ENCODE measurements at regions not wholly inside any gene's neighbourhood (a gene's known extent, or its start where the extent isn't known, plus 50 kb on each side); places are given as distances from the start of the nearest gene placed in this dataset.
A peak's percentile ranks its signal among the peaks of the same experiment; 100 is the strongest.

DNA sequence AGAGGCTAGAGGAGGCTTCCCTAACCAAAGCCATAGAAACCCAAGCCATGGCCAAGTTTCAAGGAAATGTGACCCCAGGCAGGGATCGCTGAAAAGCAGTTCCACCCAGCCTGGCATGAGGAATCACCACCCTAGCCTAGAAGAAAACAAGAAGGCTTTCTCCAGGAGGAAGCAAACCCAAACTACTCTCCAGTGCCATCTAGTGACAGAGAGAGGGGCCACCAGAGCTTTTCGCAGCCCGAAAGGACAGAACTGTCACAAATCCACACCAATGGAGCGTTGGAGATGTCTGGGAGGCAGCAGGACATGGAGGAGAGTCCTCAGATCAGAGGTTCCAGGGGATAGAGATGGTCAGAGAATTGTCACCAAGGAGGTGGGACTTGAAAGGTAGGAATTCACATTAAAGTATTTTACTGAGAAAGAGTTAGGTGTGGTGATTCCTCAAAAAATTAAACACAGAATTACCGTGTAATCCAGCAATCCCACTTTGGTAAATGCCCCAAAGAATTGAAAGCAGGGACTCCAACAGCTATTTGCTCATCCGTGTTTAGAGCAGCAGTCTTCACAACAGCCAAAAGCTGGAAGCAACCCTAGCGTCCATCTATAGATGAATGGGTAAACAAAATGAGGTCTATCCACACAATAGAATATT is 67.3 kb upstream of the NUP50 start:
- peak; percentile 75 for DNase-seq (ENCODE audit: low spot score)

- no peak for DNase-seq (ENCODE audit: low spot score)
Observed at GRCh38 chr22:45097061-45097460, 66.7 kb upstream of the NUP50 start.

DNA sequence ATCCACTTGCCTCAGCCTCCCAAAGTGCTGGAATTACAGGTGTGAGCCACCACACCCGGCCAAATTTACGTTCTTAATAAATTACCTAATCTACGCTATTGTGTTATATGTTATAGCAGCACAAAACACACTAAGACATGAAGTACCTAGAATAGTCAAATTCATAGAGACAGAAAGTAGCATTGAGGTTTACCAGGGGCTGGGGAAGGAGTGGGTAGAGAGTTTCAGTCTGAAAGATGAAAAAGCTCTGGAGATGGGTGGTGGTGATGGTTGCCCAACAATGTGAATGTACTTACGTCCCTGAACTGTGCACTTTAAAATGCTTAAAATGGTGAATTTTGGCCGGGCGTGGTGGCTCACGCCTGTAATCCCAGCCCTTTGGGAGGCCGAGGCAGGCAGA is 65.7 kb upstream of the NUP50 start:
- no peak for DNase-seq (ENCODE audit: low spot score)

- DNase-seq (ENCODE audit: low spot score): no peak
Observed at GRCh38 chr22:45099961-45100360, 63.8 kb upstream of the NUP50 start.

GRCh38 chr22:45101515-45102227 is 62.1 kb upstream of the NUP50 start:
- DNase-seq (ENCODE audit: low spot score): peak; percentile 69

GRCh38 chr22:45102896-45103420 is 60.8 kb upstream of the NUP50 start:
- DNase-seq (ENCODE audit: low spot score): no peak

DNA sequence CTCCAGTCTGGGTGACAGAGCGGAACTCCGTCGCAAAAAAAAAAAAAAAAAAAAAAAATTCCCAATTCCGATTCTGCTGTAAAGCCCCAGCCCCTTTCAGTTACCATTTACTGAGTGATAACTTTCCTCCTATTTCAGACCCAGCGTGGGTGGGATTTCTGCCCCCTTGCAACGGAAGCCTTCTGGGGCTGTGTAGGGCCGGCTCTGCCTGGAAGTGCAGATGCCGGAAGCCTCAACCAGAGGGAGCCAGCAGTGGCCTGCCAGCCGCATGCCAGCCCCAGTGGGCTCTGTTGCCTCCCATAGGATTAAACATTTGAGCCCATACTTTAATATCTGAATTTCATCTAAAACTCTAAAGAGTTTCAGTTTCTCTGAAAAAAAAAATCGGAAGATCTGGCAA is 60.0 kb upstream of the NUP50 start:
- DNase-seq (ENCODE audit: low spot score): no peak

DNA sequence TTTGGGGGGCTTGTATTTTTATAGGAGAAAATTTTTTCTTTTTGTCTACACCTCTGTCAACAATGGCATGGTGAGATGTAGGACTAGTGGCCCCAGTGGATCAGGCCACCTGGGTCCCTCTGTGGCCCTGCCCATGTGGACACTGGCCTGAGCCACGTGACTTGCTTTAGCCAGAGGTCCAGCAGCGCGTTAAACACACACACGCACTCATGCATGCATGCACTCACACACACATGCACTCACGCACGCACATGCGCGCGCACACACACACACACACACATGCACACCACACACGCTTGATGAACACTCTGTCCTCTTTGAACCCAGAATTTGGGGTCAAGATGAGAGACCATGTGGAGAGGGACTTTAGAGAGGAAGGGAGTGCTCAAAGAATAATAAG is 59.4 kb upstream of the NUP50 start:
- DNase-seq (ENCODE audit: low spot score): no peak

DNA sequence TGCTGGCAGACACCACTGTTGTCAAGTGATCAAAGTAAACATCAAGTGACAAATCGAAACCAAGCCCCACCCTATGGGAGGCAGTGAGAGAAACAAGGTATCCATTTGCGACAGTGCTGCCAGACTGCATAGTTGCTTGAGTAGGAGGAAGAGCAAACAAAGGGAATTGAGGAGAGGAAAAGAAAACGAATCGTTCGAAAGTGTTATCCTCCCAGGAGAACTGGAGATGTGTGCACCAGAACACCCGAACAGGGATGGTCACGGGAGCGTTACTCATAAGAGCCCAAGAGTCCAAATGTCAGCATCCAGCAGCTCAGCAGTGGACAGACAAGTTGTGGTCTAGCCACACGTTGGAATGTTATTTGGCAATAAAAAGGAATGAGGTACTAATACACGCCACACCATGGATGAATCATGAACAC is 58.4 kb upstream of the NUP50 start:
- no peak for DNase-seq (ENCODE audit: low spot score)

DNA sequence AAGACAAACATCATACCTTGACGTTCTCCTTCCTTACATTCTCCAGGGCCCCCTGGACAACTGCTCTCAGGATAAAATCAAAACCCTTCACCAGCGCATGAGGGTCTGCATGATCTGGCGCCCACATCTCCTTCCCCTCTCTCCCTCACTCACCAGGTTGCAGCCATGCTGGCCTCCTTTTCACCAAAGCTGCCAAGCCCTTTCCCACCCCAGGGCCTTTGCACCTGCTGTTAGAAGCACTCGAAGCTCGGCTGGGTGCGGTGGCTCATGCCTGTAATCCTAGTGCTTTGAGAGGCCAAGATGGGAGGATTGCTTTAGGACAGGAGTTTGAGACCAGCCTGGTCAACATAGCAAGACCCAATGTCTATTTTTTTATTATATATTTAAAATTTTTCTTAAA is 56.1 kb upstream of the NUP50 start:
- DNase-seq (ENCODE audit: low spot score): no peak

DNA sequence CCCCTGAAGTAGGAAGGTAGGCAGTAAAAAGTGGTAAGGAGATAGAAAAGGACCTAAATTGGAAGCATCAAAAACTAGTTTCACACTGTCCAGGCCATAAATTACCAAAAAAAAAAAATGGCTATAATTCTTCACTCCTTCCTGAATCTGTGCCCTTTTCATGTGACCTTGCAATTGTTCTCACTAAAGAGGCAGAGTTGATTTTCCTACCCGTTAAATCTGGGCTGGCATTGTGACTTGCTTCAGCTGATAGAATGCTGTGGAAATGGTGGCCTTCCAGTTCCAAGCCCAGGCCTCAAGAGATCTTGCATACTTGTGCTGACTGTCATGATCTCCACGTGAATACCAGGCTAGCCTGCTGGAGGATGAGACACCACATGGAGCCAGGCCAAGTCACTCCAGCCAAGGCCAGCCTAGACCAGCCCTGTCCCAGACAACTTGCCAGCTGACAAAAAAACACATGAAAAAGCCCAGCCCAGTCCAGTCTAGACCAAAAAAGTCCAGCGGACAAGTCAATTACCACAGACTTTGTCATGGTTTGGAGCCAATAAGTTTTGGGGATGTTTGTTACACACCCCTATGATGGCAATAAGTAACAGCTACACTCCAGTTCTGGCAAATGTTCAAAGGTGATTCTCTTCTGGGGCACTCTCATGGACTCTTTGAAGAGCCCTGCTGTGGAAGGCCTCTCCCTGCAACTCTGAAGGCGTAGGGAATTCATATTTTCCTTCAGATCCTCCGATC is 51.4 kb upstream of the NUP50 start:
- no peak for DNase-seq (ENCODE audit: low spot score)
